GM12872 (cell line): ENCODE measurements at regions not wholly inside any gene's neighbourhood (a gene's known extent, or its start where the extent isn't known, plus 50 kb on each side); places are given as distances from the start of the nearest gene placed in this dataset.

Source experiments
- CTCF ChIP-seq: IDR thresholded peaks from 3 replicates; pipeline ENCODE4 v1.5.1; 2011; ENCODE audit warnings: low read depth, mild to moderate bottlenecking, low read length, moderate library complexity; ENCODE audit not compliant: insufficient read depth

GRCh38 chr5:175329976-175330375 is 114.0 kb downstream of the DRD1 start:
- TF ChIP-seq CTCF, result no peak

GRCh38 chr5:175328687-175329086 is 115.3 kb downstream of the DRD1 start:
- no peak for TF ChIP-seq CTCF

GRCh38 chr5:175328176-175328575 is 115.8 kb downstream of the DRD1 start:
- no peak for TF ChIP-seq CTCF

- no peak for TF ChIP-seq CTCF
These were observed 118.3 kb downstream of the DRD1 start for GRCh38 chr5:175325681-175326080.

DNA sequence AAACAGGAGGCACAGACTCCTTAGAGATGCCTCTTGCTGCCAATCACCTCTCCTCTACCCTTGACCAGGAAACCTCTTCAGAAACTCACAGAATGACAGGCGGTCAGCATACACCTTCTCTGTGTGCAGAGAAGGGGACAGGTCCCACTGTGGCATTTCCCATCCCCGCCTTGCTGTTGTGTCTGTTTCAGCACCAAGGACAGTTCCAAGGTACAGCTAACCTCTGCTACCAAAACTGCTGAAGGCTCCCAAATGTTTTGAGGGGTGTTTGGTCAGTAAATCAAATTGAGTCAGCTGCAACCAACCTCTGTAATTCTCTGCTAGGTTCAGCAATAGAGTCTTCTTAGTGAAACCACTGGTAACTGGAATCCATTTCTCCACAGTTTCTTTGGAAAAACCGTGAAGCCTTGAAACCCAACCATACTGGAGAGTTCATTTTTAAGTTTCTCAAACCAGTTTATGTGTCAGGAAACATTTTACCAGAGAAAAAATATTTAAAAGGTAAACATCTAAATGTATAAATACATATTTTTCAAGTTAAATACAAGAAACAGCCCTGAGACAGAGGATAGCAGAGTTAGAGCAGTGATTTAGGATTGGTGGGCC is 122.0 kb downstream of the DRD1 start:
- TF ChIP-seq CTCF, result no peak

- TF ChIP-seq CTCF, result no peak
These were observed 124.8 kb downstream of the DRD1 start for GRCh38 chr5:175319199-175319598.

DNA sequence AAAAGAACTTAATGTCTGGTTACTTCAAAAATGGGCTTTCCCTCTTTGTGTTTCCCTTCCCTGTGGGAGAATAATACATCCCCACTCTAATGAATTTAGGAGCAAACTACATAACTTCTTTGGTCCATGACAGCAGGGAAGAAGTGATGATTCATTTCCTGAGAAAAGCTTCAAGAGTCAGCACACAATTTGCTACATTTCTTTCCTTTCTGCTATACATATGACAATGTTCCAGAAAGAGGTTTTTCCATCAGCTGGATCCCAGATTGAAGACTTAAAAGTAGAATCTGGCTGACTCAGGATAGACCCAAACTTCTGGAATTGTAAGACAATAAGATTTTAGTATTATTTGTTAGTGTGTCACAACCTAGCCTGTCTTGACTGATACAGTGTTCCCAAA is 126.1 kb downstream of the DRD1 start:
- no peak for TF ChIP-seq CTCF
